GM18907 (cell line): ENCODE measurements at regions not wholly inside any gene's neighbourhood (a gene's known extent, or its start where the extent isn't known, plus 50 kb on each side); places are given as distances from the start of the nearest gene placed in this dataset.

Experiments
- ATAC-seq: cut with Tn5 transposase; IDR thresholded peaks from one replicate; pipeline ENCODE4 v1.9.1; 2021; ENCODE audit warnings: mild to moderate bottlenecking, moderate library complexity; ENCODE audit not compliant: unreplicated experiment

GRCh38 chr2:217028128-217028527, 168.3 kb upstream of the TNP1 start:
- ATAC-seq: no peak

- no peak for ATAC-seq
Measured at GRCh38 chr2:217027414-217027813, 167.6 kb upstream of the TNP1 start.

GRCh38 chr2:217026569-217026968, 166.7 kb upstream of the TNP1 start:
- ATAC-seq: no peak

DNA sequence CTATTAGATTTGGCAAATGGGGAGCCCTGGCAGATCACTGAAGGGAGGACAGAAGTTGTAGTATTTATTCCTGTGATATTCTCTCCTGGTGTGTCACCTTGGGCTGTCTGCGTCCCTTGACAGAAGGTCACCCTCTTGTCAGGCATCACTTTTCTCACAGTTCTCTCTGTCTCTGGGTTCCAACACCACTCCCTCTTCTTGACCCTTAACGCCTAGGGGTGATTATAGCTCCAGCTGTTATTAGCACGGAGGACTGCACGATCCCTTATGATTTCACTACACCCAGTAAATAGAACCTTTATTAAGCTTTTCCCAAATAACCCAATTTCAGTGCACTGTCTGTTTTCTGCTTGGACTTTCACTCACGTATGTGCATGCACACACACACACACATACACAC, 166.3 kb upstream of the TNP1 start:
- no peak for ATAC-seq

GRCh38 chr2:217023611-217024010, 163.7 kb upstream of the TNP1 start:
- ATAC-seq: no peak

GRCh38 chr2:217017456-217018252, 157.8 kb upstream of the TNP1 start:
- ATAC-seq: no peak

GRCh38 chr2:217016796-217017419, 157.0 kb upstream of the TNP1 start:
- no peak for ATAC-seq

DNA sequence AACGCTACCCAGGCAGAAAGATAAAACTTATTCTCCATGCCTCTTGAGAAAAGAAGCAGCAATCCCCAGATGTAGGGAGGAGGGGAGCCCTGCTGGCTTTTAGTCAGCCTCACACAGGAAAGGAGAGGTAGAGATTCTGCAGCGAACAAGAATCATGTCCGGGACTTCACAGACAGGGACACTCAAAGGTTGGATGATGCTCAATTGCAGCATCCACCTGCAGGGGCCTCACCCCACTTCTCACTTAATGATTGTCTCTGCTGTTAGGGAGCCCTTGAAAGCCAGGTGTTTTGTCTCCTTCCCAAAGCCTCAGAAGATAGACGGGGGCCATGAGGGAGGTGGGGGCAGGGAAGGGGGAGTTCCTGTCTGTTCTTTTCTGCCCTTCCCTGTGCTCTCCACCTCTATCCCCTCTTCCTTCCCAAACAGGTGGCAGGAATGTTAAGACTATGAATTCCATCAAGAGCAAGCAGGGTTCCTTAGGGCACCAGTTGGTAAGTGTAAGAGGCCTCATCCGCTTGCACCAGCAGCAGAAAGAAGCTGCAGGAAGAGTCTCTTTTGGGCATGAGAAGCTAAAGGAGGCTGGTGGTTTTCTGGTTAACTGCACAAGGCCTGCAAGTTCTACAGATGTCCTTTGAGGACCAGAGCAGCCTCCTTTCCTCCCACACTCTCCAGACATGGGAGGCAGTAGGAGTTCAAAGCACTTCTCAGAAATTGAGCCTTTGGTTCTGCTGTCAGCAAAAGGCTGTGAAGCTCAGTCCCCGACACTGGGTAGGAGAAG, 154.7 kb upstream of the TNP1 start:
- no peak for ATAC-seq

GRCh38 chr2:217013926-217014325, 154.1 kb upstream of the TNP1 start:
- ATAC-seq: no peak

GRCh38 chr2:217011576-217011975, 151.7 kb upstream of the TNP1 start:
- no peak for ATAC-seq

DNA sequence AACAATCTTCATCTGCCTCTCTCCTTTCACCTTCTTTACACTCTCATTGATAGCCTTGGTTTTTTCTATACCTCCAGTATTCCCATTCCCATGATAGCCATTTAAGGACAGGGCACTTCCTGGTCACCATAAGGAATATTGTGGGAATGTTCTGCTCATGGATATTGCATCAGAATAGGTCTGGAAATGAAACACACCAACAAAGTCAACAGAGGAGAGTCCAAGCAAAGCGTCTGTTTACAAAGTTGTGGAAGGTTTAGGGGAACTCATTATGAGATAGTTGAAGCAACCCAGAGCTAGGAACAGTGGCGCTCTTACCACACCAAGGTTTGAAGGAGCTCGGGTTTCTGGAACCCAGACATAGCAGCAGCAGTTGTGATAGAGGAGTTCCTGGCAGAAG, 150.3 kb upstream of the TNP1 start:
- ATAC-seq: no peak

GRCh38 chr2:217008794-217009193, 148.9 kb upstream of the TNP1 start:
- no peak for ATAC-seq

DNA sequence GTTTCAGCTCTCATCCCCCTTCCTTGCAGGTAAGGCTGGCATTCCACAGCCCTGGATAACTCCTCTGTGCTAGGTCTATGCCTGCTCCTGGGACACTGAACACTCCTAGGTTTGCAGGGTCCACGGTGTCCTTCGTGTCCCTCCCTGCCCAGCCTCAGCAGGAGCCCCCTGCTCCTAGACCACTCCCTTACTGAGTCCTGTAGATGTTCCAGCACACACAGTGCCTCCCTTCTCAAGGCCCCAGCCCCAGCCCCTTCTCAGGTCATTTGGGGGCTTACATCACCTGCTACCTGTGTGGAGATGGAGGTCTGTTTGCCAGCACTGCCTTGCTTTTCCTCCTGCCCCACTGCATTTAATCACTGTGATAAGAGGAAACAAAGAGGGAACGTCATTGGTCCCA, 146.4 kb upstream of the TNP1 start:
- no peak for ATAC-seq

GRCh38 chr2:217004656-217005055, 144.8 kb upstream of the TNP1 start:
- ATAC-seq: no peak

GRCh38 chr2:217001740-217002139, 141.9 kb upstream of the TNP1 start:
- no peak for ATAC-seq

- no peak for ATAC-seq
Measured at GRCh38 chr2:217000406-217000805, 140.5 kb upstream of the TNP1 start.

GRCh38 chr2:216996279-216996845, 136.5 kb upstream of the TNP1 start:
- no peak for ATAC-seq

GRCh38 chr2:216994353-216994854, 134.5 kb upstream of the TNP1 start:
- ATAC-seq: no peak

GRCh38 chr2:216992056-216992675, 132.3 kb upstream of the TNP1 start:
- ATAC-seq: no peak

GRCh38 chr2:216991563-216991962, 131.7 kb upstream of the TNP1 start:
- ATAC-seq: no peak
